Nephron (organoid): ENCODE measurements at regions not wholly inside any gene's neighbourhood (a gene's known extent, or its start where the extent isn't known, plus 50 kb on each side); places are given as distances from the start of the nearest gene placed in this dataset.
"Not testable (repeated sequence)": the region's sequence is repeated elsewhere in the genome, so short reads cannot be mapped to it uniquely, and the experiment has no call there.

Experiments
- H3K27ac Mint-ChIP-seq, 3 experiments: 2 replicates each; pipeline ENCODE4 v1.8.0; 2020; ENCODE audit warnings: mixed read lengths in 3 of 3, mild to moderate bottlenecking in 2 of 3, moderate library complexity in 1 of 3
- H3K27me3 Mint-ChIP-seq: 2 replicates; pipeline ENCODE4 v1.8.0; 2021; ENCODE audit warnings: low read depth, mild to moderate bottlenecking, moderate library complexity, mixed read lengths
- H3K36me3 Mint-ChIP-seq: 2 replicates; pipeline ENCODE4 v1.8.0; 2020; ENCODE audit warnings: low read depth, mixed read lengths
- H3K4me1 Mint-ChIP-seq: 2 replicates; pipeline ENCODE4 v1.8.0; 2020; ENCODE audit warnings: mixed read lengths
- H3K4me3 Mint-ChIP-seq, 3 experiments: 2 replicates each; pipeline ENCODE4 v1.8.0; 2020; ENCODE audit warnings: mild to moderate bottlenecking in 3 of 3, mixed read lengths in 3 of 3, moderate library complexity in 2 of 3
- H3K9me3 Mint-ChIP-seq: 2 replicates; pipeline ENCODE4 v1.8.0; 2020; ENCODE audit warnings: mixed read lengths
- CTCF ChIP-seq, 3 experiments: fragments of 200-600 bp; sonication (generic); IDR thresholded peaks; one replicate each; pipeline ENCODE4 v1.5.0; 2021; ENCODE audit warnings: antibody characterized with exemption in 3 of 3; ENCODE audit not compliant: unreplicated experiment in 3 of 3

DNA sequence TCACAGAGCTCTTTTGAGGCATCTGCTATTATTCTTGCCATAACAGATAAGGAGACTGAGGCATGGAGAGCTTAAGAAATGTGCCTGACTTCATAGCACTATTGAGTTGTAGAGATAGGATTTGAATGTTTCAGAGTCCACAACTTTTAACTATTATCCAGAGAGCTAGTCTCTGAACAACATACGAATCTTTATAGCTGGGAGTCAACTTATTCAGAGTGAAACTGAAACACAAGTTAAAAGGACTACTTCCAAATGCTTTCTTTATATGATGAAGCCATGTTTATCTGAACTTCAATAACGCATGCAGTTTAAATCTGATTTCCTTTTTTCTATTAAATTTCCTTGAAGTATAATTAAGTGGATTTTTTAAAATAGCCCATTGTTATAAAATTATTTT lies 268.8 kb downstream of the IKZF2 start:
- Mint-ChIP-seq H3K27ac (no peak overlapping the region), H3K27me3 (no peaks in the 10 kb centered on the region), H3K9me3 (peaks cover 32% of the 10 kb centered on the region), H3K36me3 (no peaks in the 10 kb centered on the region), H3K4me3 (no peak overlapping the region), H3K4me1 (no peaks in the 10 kb centered on the region)
- TF ChIP-seq CTCF (IDR thresholded peaks at IDR 0.05; ENCODE audit: unreplicated experiment in 3 of 3): no peak

GRCh38 chr2:212876556-212876955 lies 274.9 kb downstream of the IKZF2 start:
- H3K4me1 Mint-ChIP-seq, H3K36me3 Mint-ChIP-seq, H3K27me3 Mint-ChIP-seq, H3K4me3 Mint-ChIP-seq, H3K27ac Mint-ChIP-seq: not testable (repeated sequence)
- peaks cover 23% of the 10 kb centered on the region for H3K9me3 Mint-ChIP-seq

DNA sequence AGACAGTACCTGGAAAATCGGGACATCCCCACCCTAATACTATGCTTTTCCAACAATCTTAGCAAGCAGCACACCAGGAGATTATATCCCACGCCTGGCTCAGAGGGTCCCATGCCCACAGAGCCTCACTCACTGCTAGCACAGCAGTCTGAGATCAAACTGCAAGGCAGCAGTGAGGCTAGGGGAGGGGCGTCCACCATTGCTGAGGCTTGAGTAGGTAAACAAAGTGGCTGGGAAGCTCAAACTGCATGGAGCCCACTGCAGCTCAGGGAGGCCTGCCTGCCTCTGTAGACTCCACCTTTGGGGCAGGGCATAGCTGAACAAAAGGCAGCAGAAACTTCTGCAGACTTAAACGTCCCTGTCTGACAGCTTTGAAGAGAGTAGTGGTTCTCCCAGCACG lies 275.5 kb downstream of the IKZF2 start:
- H3K27ac Mint-ChIP-seq, H3K4me3 Mint-ChIP-seq, H3K36me3 Mint-ChIP-seq, H3K4me1 Mint-ChIP-seq, H3K27me3 Mint-ChIP-seq: not testable (repeated sequence)
- peaks cover 23% of the 10 kb centered on the region for H3K9me3 Mint-ChIP-seq

- H3K4me3 Mint-ChIP-seq: no peak overlapping the region
- no peaks in the 10 kb centered on the region for H3K27me3 Mint-ChIP-seq
- H3K4me1 Mint-ChIP-seq: no peaks in the 10 kb centered on the region
- H3K9me3 Mint-ChIP-seq: peaks cover 11% of the 10 kb centered on the region
- no peak for TF ChIP-seq CTCF (IDR thresholded peaks at IDR 0.05; ENCODE audit: unreplicated experiment in 3 of 3)
- no peaks in the 10 kb centered on the region for H3K36me3 Mint-ChIP-seq
- no peak overlapping the region for H3K27ac Mint-ChIP-seq
Observed at GRCh38 chr2:212873256-212873655, 278.2 kb downstream of the IKZF2 start.

DNA sequence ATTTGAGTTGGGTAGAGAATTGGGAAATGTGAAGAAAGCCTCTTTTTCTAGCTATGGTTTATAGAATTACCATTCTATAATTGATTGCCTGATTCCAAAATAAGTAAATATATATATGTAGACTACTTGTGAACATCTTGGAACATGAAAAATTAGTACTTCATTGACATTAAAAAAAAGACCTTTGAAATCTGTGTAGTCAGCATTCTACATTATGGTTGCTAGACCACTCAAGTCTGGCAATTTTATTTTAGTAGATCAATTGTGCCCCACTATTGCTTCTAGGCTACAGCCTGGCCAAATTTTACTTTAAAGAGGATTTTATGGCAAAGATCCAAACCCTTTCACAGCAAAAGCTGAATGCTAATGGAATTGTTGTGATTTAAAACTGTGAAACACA lies 279.8 kb downstream of the IKZF2 start:
- Mint-ChIP-seq H3K4me1 (no peaks in the 10 kb centered on the region), H3K4me3 (no peak overlapping the region), H3K36me3 (no peaks in the 10 kb centered on the region), H3K27ac (no peak overlapping the region), H3K27me3 (no peaks in the 10 kb centered on the region), H3K9me3 (peaks cover 6% of the 10 kb centered on the region)
- no peak for TF ChIP-seq CTCF (IDR thresholded peaks at IDR 0.05; ENCODE audit: unreplicated experiment in 3 of 3)

GRCh38 chr2:212864186-212864585 lies 287.2 kb downstream of the IKZF2 start:
- H3K9me3 Mint-ChIP-seq: peaks cover 32% of the 10 kb centered on the region

GRCh38 chr2:212863185-212863588 lies 288.2 kb downstream of the IKZF2 start:
- no peak overlapping the region for H3K27ac Mint-ChIP-seq
- no peaks in the 10 kb centered on the region for H3K27me3 Mint-ChIP-seq
- TF ChIP-seq CTCF (IDR thresholded peaks at IDR 0.05; ENCODE audit: unreplicated experiment in 3 of 3): no peak
- peaks cover 3% of the 10 kb centered on the region for H3K36me3 Mint-ChIP-seq
- H3K9me3 Mint-ChIP-seq: peaks cover 32% of the 10 kb centered on the region
- H3K4me3 Mint-ChIP-seq: no peak overlapping the region
- H3K4me1 Mint-ChIP-seq: no peaks in the 10 kb centered on the region

More at GRCh38 chr2:212864186-212864585, 287.2 kb downstream of the IKZF2 start:
- Mint-ChIP-seq H3K27me3 (no peaks in the 10 kb centered on the region), H3K27ac (no peak overlapping the region), H3K4me1 (no peaks in the 10 kb centered on the region), H3K36me3 (peaks cover 3% of the 10 kb centered on the region), H3K4me3 (no peak overlapping the region)
- TF ChIP-seq CTCF (IDR thresholded peaks at IDR 0.05; ENCODE audit: unreplicated experiment in 3 of 3): no peak
